SU-DHL-6 (cell line): ENCODE measurements at regions not wholly inside any gene's neighbourhood (a gene's known extent, or its start where the extent isn't known, plus 50 kb on each side); places are given as distances from the start of the nearest gene placed in this dataset.

Experiments
- EZH2phosphoT487 ChIP-seq: fragments of 200-600 bp; sonication (generic), shearing (Covaris generic); conservative IDR thresholded peaks from 2 replicates; pipeline ENCODE4 v1.6.1; 2018; ENCODE audit warnings: mild to moderate bottlenecking, antibody characterized with exemption, low read length, moderate library complexity, mixed read lengths
- TF ChIP-seq, protein P1 (sequence below): fragments of 200-600 bp; sonication (generic); IDR thresholded peaks from one replicate; pipeline ENCODE4 v1.5.1; 2017; ENCODE audit warnings: antibody characterized with exemption, mild to moderate bottlenecking, low read length, moderate library complexity; ENCODE audit not compliant: insufficient read depth, poor library complexity, severe bottlenecking

DNA sequence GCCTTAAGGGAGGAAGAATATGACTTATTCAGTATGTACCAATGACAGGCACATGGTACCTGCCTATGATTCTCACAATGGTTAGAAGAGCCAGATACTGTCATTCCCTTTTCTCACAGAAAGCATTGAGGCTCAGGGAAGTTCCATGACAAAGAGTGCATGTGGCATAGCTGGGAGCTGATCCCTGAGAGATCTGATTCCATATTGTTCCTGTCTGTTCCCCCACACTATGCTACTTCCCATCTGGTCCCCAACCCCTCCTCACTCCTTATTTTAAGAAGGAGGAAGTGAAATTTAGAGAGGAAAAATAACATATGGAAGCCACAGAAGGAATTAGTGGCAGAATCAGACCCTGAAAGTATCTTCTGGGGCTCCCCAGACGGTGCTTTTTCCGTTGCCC, 500.0 kb downstream of the PLPP3 start:
- TF ChIP-seq, protein P1, sequence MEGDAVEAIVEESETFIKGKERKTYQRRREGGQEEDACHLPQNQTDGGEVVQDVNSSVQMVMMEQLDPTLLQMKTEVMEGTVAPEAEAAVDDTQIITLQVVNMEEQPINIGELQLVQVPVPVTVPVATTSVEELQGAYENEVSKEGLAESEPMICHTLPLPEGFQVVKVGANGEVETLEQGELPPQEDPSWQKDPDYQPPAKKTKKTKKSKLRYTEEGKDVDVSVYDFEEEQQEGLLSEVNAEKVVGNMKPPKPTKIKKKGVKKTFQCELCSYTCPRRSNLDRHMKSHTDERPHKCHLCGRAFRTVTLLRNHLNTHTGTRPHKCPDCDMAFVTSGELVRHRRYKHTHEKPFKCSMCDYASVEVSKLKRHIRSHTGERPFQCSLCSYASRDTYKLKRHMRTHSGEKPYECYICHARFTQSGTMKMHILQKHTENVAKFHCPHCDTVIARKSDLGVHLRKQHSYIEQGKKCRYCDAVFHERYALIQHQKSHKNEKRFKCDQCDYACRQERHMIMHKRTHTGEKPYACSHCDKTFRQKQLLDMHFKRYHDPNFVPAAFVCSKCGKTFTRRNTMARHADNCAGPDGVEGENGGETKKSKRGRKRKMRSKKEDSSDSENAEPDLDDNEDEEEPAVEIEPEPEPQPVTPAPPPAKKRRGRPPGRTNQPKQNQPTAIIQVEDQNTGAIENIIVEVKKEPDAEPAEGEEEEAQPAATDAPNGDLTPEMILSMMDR, result no peak
- TF ChIP-seq EZH2phosphoT487, result no peak
